ENCODE measurements at regions not wholly inside any gene's neighbourhood (a gene's known extent, or its start where the extent isn't known, plus 50 kb on each side); places are given as distances from the start of the nearest gene placed in this dataset.

DNA sequence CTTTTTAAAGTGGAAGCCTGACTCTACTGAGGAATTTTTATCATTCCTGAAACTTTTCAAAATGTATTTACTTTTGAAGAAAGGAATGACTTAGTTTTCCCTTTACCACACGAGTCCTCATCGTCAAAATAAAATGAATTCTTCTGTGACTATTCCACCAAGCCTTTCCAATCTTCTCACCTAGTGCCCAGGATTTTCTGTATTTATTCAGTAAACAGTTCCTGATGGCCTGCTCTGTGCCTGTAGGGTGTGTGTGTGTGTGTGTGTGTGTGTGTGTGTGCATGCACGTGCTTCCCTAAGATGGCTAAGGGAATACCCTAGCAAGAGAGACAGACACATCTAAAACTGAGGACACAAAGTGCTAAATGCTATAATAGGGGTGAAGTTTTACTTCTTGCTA is 395.0 kb upstream of the USP24 start:
- H2BK12ac ChIP-seq (ENCODE audit: low read length) = no peak overlapping the region
- H3K36me3 ChIP-seq (replicated peaks in 1 of 2; ENCODE audit: control insufficient read depth in 2 of 2, insufficient read depth in 2 of 2, low read length in 2 of 2) = no peaks in the 10 kb centered on the region
- no peak overlapping the region for H2BK15ac ChIP-seq (ENCODE audit: low read length)
- H3K9ac ChIP-seq (ENCODE audit: low read depth, low read length, poor library complexity) = no peak overlapping the region
- H3K18ac ChIP-seq (ENCODE audit: low read length) = no peak overlapping the region
- no peak overlapping the region for H3K14ac ChIP-seq (ENCODE audit: low read length)
- no peak overlapping the region for H3K27ac ChIP-seq (replicated peaks; ENCODE audit: low read length)
- H3K4ac ChIP-seq (ENCODE audit: low read length) = no peak overlapping the region
- H3K4me2 ChIP-seq (ENCODE audit: insufficient read depth, low read length, poor library complexity, severe bottlenecking) = no peak overlapping the region
- H3K9me3 ChIP-seq (replicated peaks in 1 of 2; ENCODE audit: control insufficient read depth in 2 of 2, insufficient read depth in 1 of 2, low read depth in 1 of 2, low read length in 2 of 2) = peaks cover 0 to 6% of the 10 kb centered on the region in 2 donors
- H4K8ac ChIP-seq (ENCODE audit: low read depth, low read length) = no peak overlapping the region
- H2BK5ac ChIP-seq (ENCODE audit: low read length) = no peak overlapping the region
- no peak overlapping the region for H2AK5ac ChIP-seq (ENCODE audit: low read depth, low read length)
- no peak overlapping the region for H3K4me3 ChIP-seq (ENCODE audit: low read length in 2 of 2)
- H3K4me1 ChIP-seq (ENCODE audit: control insufficient read depth in 2 of 2, insufficient read depth in 1 of 2, low read depth in 1 of 2, low read length in 2 of 2) = no peaks in the 10 kb centered on the region
- no peaks in the 10 kb centered on the region for H3K79me1 ChIP-seq (ENCODE audit: low read depth, low read length)
- H4K91ac ChIP-seq (ENCODE audit: low read depth, low read length, poor library complexity) = no peak overlapping the region
- no peak for DNase-seq (ENCODE audit: low spot score)
- H2AFZ ChIP-seq (ENCODE audit: low read length) = no peak overlapping the region
- no peaks in the 10 kb centered on the region for H3K27me3 ChIP-seq (ENCODE audit: control insufficient read depth in 3 of 3, insufficient read depth in 3 of 3, low read depth in 1 of 3, low read length in 3 of 3)
- H2BK120ac ChIP-seq (ENCODE audit: low read depth, low read length) = no peak overlapping the region
- WGBS, 2 donors (ENCODE audit: extremely low coverage in 2 of 2, insufficient read length in 2 of 2, insufficient replicate concordance in 1 of 2) = no CpG with 5 or more reads among the region's 3 CpGs
- H3K23ac ChIP-seq (ENCODE audit: low read depth, low read length, poor library complexity) = no peak overlapping the region

DNA sequence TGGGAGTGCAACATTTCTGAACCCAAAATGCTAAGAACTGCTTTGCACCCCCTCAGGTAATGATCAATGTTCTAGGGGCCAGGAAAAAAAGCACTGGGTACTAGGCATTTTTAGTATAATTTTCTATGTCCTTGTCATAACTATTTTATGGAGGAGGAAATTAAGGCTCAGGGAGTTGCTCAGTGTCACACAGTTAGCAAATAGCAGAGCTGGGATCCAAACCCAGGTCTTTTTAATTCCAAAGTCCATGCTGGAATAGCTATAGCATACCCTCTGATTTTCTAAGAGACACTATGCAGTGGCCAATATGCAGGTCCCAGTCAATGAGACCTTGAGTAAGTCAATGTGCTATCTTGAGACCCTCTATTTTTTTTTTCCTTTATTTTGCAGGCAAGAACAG is 394.5 kb upstream of the USP24 start:
- no peak overlapping the region for H3K4me2 ChIP-seq (ENCODE audit: insufficient read depth, low read length, poor library complexity, severe bottlenecking)
- no peak overlapping the region for H2BK120ac ChIP-seq (ENCODE audit: low read depth, low read length)
- no peaks in the 10 kb centered on the region for H3K27me3 ChIP-seq (ENCODE audit: control insufficient read depth in 3 of 3, insufficient read depth in 3 of 3, low read depth in 1 of 3, low read length in 3 of 3)
- H3K4ac ChIP-seq (ENCODE audit: low read length) = no peak overlapping the region
- H4K91ac ChIP-seq (ENCODE audit: low read depth, low read length, poor library complexity) = no peak overlapping the region
- H3K4me3 ChIP-seq (ENCODE audit: low read length in 2 of 2) = no peak overlapping the region
- H3K9ac ChIP-seq (ENCODE audit: low read depth, low read length, poor library complexity) = no peak overlapping the region
- H3K23ac ChIP-seq (ENCODE audit: low read depth, low read length, poor library complexity) = no peak overlapping the region
- H2BK5ac ChIP-seq (ENCODE audit: low read length) = no peak overlapping the region
- no peak overlapping the region for H3K18ac ChIP-seq (ENCODE audit: low read length)
- no peak overlapping the region for H2AK5ac ChIP-seq (ENCODE audit: low read depth, low read length)
- H3K14ac ChIP-seq (ENCODE audit: low read length) = no peak overlapping the region
- DNase-seq (ENCODE audit: low spot score) = no peak
- H4K8ac ChIP-seq (ENCODE audit: low read depth, low read length) = no peak overlapping the region
- no peak overlapping the region for H3K27ac ChIP-seq (replicated peaks; ENCODE audit: low read length)
- peaks cover 0 to 6% of the 10 kb centered on the region in 2 donors for H3K9me3 ChIP-seq (replicated peaks in 1 of 2; ENCODE audit: control insufficient read depth in 2 of 2, insufficient read depth in 1 of 2, low read depth in 1 of 2, low read length in 2 of 2)
- no peak overlapping the region for H2BK12ac ChIP-seq (ENCODE audit: low read length)
- H3K4me1 ChIP-seq (ENCODE audit: control insufficient read depth in 2 of 2, insufficient read depth in 1 of 2, low read depth in 1 of 2, low read length in 2 of 2) = no peaks in the 10 kb centered on the region
- H2BK15ac ChIP-seq (ENCODE audit: low read length) = no peak overlapping the region
- H2AFZ ChIP-seq (ENCODE audit: low read length) = no peak overlapping the region
- H3K79me1 ChIP-seq (ENCODE audit: low read depth, low read length) = no peaks in the 10 kb centered on the region
- H3K36me3 ChIP-seq (replicated peaks in 1 of 2; ENCODE audit: control insufficient read depth in 2 of 2, insufficient read depth in 2 of 2, low read length in 2 of 2) = no peaks in the 10 kb centered on the region

DNA sequence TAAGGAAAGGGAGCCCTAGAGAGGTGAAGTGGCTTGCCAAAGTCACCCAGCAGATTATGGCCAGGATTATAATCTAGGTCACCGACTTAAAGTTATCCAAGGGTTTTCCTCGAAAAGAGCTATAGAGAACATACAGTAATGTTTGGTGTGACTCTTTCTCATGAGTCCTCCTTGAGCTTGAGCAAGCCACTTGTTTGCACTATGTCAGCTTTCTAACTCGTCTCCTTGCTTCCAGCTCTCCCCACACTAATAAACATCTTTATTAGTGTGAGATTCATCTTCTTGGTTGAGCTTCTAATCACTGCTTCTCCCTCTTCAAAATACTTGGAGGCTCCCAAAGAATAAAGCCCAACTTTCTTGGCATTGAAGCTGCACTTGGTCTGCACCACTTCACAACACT is 390.0 kb upstream of the USP24 start:
- Histone ChIP-seq H3K23ac (ENCODE audit: low read depth, low read length, poor library complexity) (no peak overlapping the region), H4K8ac (ENCODE audit: low read depth, low read length) (no peak overlapping the region), H2AK5ac (ENCODE audit: low read depth, low read length) (no peak overlapping the region), H4K91ac (ENCODE audit: low read depth, low read length, poor library complexity) (no peak overlapping the region), H3K27me3 (ENCODE audit: control insufficient read depth in 3 of 3, insufficient read depth in 3 of 3, low read depth in 1 of 3, low read length in 3 of 3) (no peaks in the 10 kb centered on the region), H2BK15ac (ENCODE audit: low read length) (no peak overlapping the region), H3K4ac (ENCODE audit: low read length) (no peak overlapping the region), H3K27ac (replicated peaks; ENCODE audit: low read length) (no peak overlapping the region), H3K9ac (ENCODE audit: low read depth, low read length, poor library complexity) (no peak overlapping the region), H3K36me3 (replicated peaks in 1 of 2; ENCODE audit: control insufficient read depth in 2 of 2, insufficient read depth in 2 of 2, low read length in 2 of 2) (no peaks in the 10 kb centered on the region), H3K4me1 (ENCODE audit: control insufficient read depth in 2 of 2, insufficient read depth in 1 of 2, low read depth in 1 of 2, low read length in 2 of 2) (no peaks in the 10 kb centered on the region), H3K14ac (ENCODE audit: low read length) (no peak overlapping the region), H3K4me2 (ENCODE audit: insufficient read depth, low read length, poor library complexity, severe bottlenecking) (no peak overlapping the region), H3K79me1 (ENCODE audit: low read depth, low read length) (no peaks in the 10 kb centered on the region), H2AFZ (ENCODE audit: low read length) (no peak overlapping the region), H2BK120ac (ENCODE audit: low read depth, low read length) (no peak overlapping the region), H2BK12ac (ENCODE audit: low read length) (no peak overlapping the region), H3K18ac (ENCODE audit: low read length) (no peak overlapping the region), H2BK5ac (ENCODE audit: low read length) (no peak overlapping the region), H3K9me3 (replicated peaks in 1 of 2; ENCODE audit: control insufficient read depth in 2 of 2, insufficient read depth in 1 of 2, low read depth in 1 of 2, low read length in 2 of 2) (peaks cover 0 to 6% of the 10 kb centered on the region in 2 donors), H3K4me3 (ENCODE audit: low read length in 2 of 2) (no peak overlapping the region)
- no CpG with 5 or more reads among the region's 3 CpGs for WGBS, 2 donors (ENCODE audit: extremely low coverage in 2 of 2, insufficient read length in 2 of 2, insufficient replicate concordance in 1 of 2)
- no peak for DNase-seq (ENCODE audit: low spot score)

DNA sequence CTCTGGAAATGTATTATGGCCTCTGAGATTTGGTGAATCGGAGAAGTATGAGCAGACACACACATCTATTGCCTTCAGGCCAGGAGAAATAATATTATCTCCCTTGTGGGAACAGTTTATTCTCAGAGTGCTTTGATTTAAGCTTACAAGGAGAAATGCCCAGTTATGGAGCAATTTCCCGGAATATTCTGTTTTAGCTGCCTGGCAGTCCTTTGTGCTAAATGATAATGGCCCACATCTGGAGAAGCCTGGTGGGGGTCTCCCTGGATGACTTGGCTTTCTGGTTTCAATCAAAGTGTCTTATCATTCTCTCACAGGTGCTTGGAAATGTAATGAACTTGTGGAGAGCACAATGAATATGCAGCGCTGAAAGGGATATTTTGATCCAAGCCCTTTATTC is 389.6 kb upstream of the USP24 start:
- Histone ChIP-seq H3K4me3 (ENCODE audit: low read length in 2 of 2) (no peak overlapping the region), H3K79me1 (ENCODE audit: low read depth, low read length) (no peaks in the 10 kb centered on the region), H3K18ac (ENCODE audit: low read length) (no peak overlapping the region), H2BK15ac (ENCODE audit: low read length) (no peak overlapping the region), H3K4me1 (ENCODE audit: control insufficient read depth in 2 of 2, insufficient read depth in 1 of 2, low read depth in 1 of 2, low read length in 2 of 2) (no peaks in the 10 kb centered on the region), H4K91ac (ENCODE audit: low read depth, low read length, poor library complexity) (no peak overlapping the region), H3K27me3 (ENCODE audit: control insufficient read depth in 3 of 3, insufficient read depth in 3 of 3, low read depth in 1 of 3, low read length in 3 of 3) (no peaks in the 10 kb centered on the region), H3K14ac (ENCODE audit: low read length) (no peak overlapping the region), H3K4me2 (ENCODE audit: insufficient read depth, low read length, poor library complexity, severe bottlenecking) (no peak overlapping the region), H2BK12ac (ENCODE audit: low read length) (no peak overlapping the region), H3K9me3 (replicated peaks in 1 of 2; ENCODE audit: control insufficient read depth in 2 of 2, insufficient read depth in 1 of 2, low read depth in 1 of 2, low read length in 2 of 2) (peaks cover 0 to 6% of the 10 kb centered on the region in 2 donors), H3K9ac (ENCODE audit: low read depth, low read length, poor library complexity) (no peak overlapping the region), H3K36me3 (replicated peaks in 1 of 2; ENCODE audit: control insufficient read depth in 2 of 2, insufficient read depth in 2 of 2, low read length in 2 of 2) (no peaks in the 10 kb centered on the region), H4K8ac (ENCODE audit: low read depth, low read length) (no peak overlapping the region), H2BK5ac (ENCODE audit: low read length) (no peak overlapping the region), H2BK120ac (ENCODE audit: low read depth, low read length) (no peak overlapping the region), H3K27ac (replicated peaks; ENCODE audit: low read length) (no peak overlapping the region), H2AK5ac (ENCODE audit: low read depth, low read length) (no peak overlapping the region), H3K23ac (ENCODE audit: low read depth, low read length, poor library complexity) (no peak overlapping the region), H2AFZ (ENCODE audit: low read length) (no peak overlapping the region), H3K4ac (ENCODE audit: low read length) (no peak overlapping the region)
- no CpG with 5 or more reads among the region's 3 CpGs for WGBS, 2 donors (ENCODE audit: extremely low coverage in 2 of 2, insufficient read length in 2 of 2, insufficient replicate concordance in 1 of 2)
- DNase-seq (ENCODE audit: low spot score) = no peak

Data from neuronal stem cell (in vitro differentiated cells).